ENCODE measurements at regions not wholly inside any gene's neighbourhood (a gene's known extent, or its start where the extent isn't known, plus 50 kb on each side); places are given as distances from the start of the nearest gene placed in this dataset.

GRCh38 chr1:185398599-185398998 is 81.6 kb upstream of the IVNS1ABP start:
- no peaks in the 10 kb centered on the region for H3K4me1 ChIP-seq
- no peaks in the 10 kb centered on the region for H3K9me3 ChIP-seq
- H3K27me3 ChIP-seq = no peaks in the 10 kb centered on the region
- H3K36me3 ChIP-seq (replicated peaks in 1 of 2; ENCODE audit: insufficient read depth in 1 of 2, low read depth in 2 of 2) = no peaks in the 10 kb centered on the region
- H3K27ac ChIP-seq = no peak overlapping the region
- no peak for ATAC-seq
- intact Hi-C loops (cut with DNase I) = no loop called here
- TF ChIP-seq POLR2A (IDR thresholded peaks at IDR 0.05) (no peak), CTCF (IDR thresholded peaks at IDR 0.05) (no peak)
- no peak overlapping the region for H3K4me3 ChIP-seq
- no peak for DNase-seq

- intact Hi-C loops (cut with DNase I) = no loop called here
- WGBS, 2 donors = 93 to 98% methylated on average over 2 of the region's 2 CpGs
- no peaks in the 10 kb centered on the region for H3K27me3 ChIP-seq
- ATAC-seq = no peak
- H3K9me3 ChIP-seq = no peaks in the 10 kb centered on the region
- DNase-seq = no peak
- no peaks in the 10 kb centered on the region for H3K4me1 ChIP-seq
- H3K4me3 ChIP-seq = no peak overlapping the region
- H3K27ac ChIP-seq = no peak overlapping the region
- TF ChIP-seq CTCF (IDR thresholded peaks at IDR 0.05) (no peak), POLR2A (IDR thresholded peaks at IDR 0.05) (no peak)
- H3K36me3 ChIP-seq (replicated peaks in 1 of 2; ENCODE audit: insufficient read depth in 1 of 2, low read depth in 2 of 2) = no peaks in the 10 kb centered on the region
Observed at GRCh38 chr1:185398022-185398421, 81.0 kb upstream of the IVNS1ABP start.

GRCh38 chr1:185397183-185397582 is 80.1 kb upstream of the IVNS1ABP start:
- intact Hi-C loops (cut with DNase I) = no loop called here
- no peak overlapping the region for H3K4me3 ChIP-seq
- TF ChIP-seq CTCF (IDR thresholded peaks at IDR 0.05) = no peak
- no peak for TF ChIP-seq POLR2A (IDR thresholded peaks at IDR 0.05)
- H3K36me3 ChIP-seq (replicated peaks in 1 of 2; ENCODE audit: insufficient read depth in 1 of 2, low read depth in 2 of 2) = no peaks in the 10 kb centered on the region
- ATAC-seq = no peak
- H3K27ac ChIP-seq = no peak overlapping the region
- WGBS, 2 donors = 93 to 95% methylated on average over 4 of the region's 4 CpGs
- no peaks in the 10 kb centered on the region for H3K4me1 ChIP-seq
- no peak for DNase-seq
- no peaks in the 10 kb centered on the region for H3K27me3 ChIP-seq
- H3K9me3 ChIP-seq = no peaks in the 10 kb centered on the region

- Histone ChIP-seq H3K27me3 (no peaks in the 10 kb centered on the region), H3K4me1 (no peaks in the 10 kb centered on the region), H3K36me3 (replicated peaks in 1 of 2; ENCODE audit: insufficient read depth in 1 of 2, low read depth in 2 of 2) (no peaks in the 10 kb centered on the region), H3K9me3 (no peaks in the 10 kb centered on the region), H3K27ac (no peak overlapping the region), H3K4me3 (no peak overlapping the region)
- TF ChIP-seq CTCF (IDR thresholded peaks at IDR 0.05) (no peak), POLR2A (IDR thresholded peaks at IDR 0.05) (no peak)
- DNase-seq = no peak
- 84 to 91% methylated on average over 2 of the region's 2 CpGs for WGBS, 2 donors
- ATAC-seq = no peak
- intact Hi-C loops (cut with DNase I) = no loop called here
Observed at GRCh38 chr1:185396126-185396525, 79.1 kb upstream of the IVNS1ABP start.

GRCh38 chr1:185393815-185394214 is 76.8 kb upstream of the IVNS1ABP start:
- ATAC-seq (no peak), DNase-seq (no peak)
- TF ChIP-seq CTCF (IDR thresholded peaks at IDR 0.05) (no peak), POLR2A (IDR thresholded peaks at IDR 0.05) (no peak)
- Histone ChIP-seq H3K27me3 (no peaks in the 10 kb centered on the region), H3K4me3 (no peak overlapping the region), H3K36me3 (replicated peaks in 1 of 2; ENCODE audit: insufficient read depth in 1 of 2, low read depth in 2 of 2) (no peaks in the 10 kb centered on the region), H3K9me3 (no peaks in the 10 kb centered on the region), H3K4me1 (no peaks in the 10 kb centered on the region), H3K27ac (no peak overlapping the region)
- intact Hi-C loops (cut with DNase I) = no loop called here
- WGBS, 2 donors = 19 to 35% methylated on average over 2 of the region's 2 CpGs
